ENCODE measurements at regions not wholly inside any gene's neighbourhood (a gene's known extent, or its start where the extent isn't known, plus 50 kb on each side); places are given as distances from the start of the nearest gene placed in this dataset.

DNA sequence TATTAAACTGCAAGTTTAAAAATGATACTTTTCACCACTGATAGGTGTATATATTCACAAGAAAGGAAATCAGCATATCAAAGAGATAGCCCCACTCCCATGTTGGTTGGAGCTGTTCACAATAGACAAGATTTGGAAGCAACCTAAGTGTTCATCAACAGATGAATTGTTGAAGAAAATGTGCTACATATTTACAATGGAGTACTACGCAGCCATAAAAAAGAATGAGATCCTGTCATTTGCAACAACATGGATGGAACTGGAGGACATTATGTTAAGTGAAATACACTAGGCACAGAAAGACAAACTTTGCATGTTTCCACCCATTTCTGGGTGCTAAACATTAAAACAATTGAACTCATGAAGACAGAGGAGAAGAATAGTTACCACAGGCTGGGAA, 278.9 kb upstream of the XYLT1 start:
- TF ChIP-seq CTCF (IDR thresholded peaks at IDR 0.05) = no peak

DNA sequence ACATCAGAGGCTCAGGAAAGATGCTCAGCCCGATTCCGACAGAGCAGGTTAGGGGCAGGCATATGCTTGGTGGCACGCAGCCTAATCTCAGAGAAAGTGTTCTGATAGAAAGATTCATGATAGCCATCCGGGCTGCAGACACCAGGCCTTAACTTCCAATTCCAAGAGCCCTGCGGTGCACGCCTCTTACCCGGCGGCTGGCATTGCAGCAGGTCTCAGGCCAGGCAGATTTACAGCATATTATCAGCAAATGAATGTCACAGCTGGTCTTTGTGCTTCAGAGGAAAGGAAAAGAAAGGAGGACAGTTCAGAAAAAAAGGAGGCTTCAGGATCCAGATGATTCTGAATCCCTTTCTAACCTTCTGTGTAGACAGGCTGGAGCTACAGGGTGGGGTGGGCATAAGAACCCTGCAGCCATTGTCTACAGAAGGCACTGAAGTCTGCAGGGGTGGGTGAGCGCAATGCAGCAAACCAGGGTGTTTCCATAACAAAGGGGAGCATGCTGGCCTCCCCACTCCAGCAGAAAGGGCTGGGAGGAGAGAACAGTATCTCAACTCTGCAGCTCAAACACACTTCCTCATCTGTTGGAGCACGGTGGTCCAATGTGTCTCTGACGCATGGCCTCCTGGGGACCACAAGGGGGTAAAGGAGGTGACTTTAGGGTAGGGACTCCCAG, 277.4 kb upstream of the XYLT1 start:
- TF ChIP-seq CTCF (IDR thresholded peaks at IDR 0.05) = no peak

DNA sequence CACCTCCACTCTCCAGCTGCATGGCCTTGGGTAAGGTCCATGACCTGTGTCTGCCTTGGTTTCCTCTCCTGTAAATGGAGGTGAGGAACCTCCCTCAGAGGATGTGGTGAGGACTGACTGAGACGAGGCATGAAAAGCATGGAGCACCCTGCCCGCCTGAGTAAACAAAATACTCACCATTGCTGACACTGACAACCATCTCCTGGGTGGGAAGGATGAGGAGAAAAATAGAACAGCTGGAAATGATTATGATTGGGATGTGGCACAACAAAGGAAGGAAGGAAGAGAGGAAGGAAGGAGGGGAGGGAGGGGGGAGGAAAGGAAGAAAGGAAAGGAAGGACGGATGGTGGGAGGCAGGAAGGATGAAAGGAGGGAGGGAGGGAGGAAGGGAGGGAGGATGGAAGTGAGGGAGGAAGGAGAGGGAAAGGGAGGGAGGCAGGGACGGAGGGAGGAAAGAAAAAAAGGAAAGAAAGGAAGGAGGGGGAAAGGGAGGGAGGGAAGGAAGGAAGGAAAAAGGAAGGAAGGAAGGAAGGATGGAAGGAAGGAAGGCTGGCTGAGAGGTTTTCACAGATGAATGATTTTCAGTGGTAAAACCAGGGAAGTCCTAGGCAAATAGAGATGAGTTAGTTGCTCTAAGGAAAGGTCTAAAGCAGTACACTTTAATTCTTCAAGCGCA, 276.5 kb upstream of the XYLT1 start:
- TF ChIP-seq CTCF (IDR thresholded peaks at IDR 0.05) = no peak

- TF ChIP-seq CTCF (IDR thresholded peaks at IDR 0.05) = no peak
Measured at GRCh38 chr16:17744921-17745572, 274.3 kb upstream of the XYLT1 start.

GRCh38 chr16:17743578-17743977, 272.8 kb upstream of the XYLT1 start:
- TF ChIP-seq CTCF (IDR thresholded peaks at IDR 0.05) = no peak

GRCh38 chr16:17743158-17743557, 272.4 kb upstream of the XYLT1 start:
- no peak for TF ChIP-seq CTCF (IDR thresholded peaks at IDR 0.05)

DNA sequence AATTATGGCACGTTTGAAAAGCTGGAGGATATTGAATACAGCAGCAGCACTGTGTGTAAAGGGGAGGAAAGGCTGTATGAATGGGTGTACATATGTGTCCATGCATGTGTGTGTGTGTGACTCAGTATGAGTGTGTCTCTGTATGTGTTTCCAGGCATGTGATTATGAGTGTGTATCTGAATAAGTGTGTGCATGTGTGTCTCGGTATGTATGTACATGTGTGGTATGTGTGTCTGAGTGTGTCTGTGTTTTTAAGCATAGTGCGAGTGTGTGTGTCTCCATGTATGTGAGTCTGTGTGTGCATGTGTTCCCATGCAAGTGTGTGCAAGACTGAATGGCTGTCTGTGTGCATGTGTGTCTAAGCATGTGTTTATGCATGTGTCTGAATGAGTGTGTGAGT, 259.1 kb upstream of the XYLT1 start:
- TF ChIP-seq CTCF (IDR thresholded peaks at IDR 0.05) = no peak
